Caco-2 (cell line): ENCODE measurements at regions not wholly inside any gene's neighbourhood (a gene's known extent, or its start where the extent isn't known, plus 50 kb on each side); places are given as distances from the start of the nearest gene placed in this dataset.

ENCODE experiments used
- BruUV-seq: library from RNA; stranded (reverse); fragments of 400-500 nt; replicated peaks from 2 replicates; lab custom pipeline; 2021; lab: Mats Ljungman, UMichigan
- CTCF ChIA-PET: fragments of 300-600 bp; sonication (Branson Sonifier 250); formaldehyde crosslinking; loops from one replicate; lab custom pipeline; 2022; ENCODE audit warnings: antibody characterized with exemption; lab: Charles Lee
- POLR2A ChIA-PET: fragments of 300-600 bp; sonication (Branson Sonifier 250); formaldehyde crosslinking; loops from one replicate; lab custom pipeline; 2022; ENCODE audit warnings: antibody characterized with exemption; lab: Charles Lee
- DNase-seq, 2 experiments: peaks; one replicate each; pipeline versions ENCODE4 v3.0.0 to v3.0.0-alpha.2; 2020 to 2022
- H3K27me3 ChIP-seq: replicated peaks from 2 replicates; pipeline ENCODE4 v1.6.0; 2011; ENCODE audit warnings: low read length; ENCODE audit not compliant: control insufficient read depth, insufficient read depth
- H3K36me3 ChIP-seq: 2 replicates; pipeline ENCODE4 v1.5.1; 2011; ENCODE audit warnings: low read length; ENCODE audit not compliant: control insufficient read depth, insufficient read depth
- H3K4me1 ChIP-seq: fragments of 250-450 bp; sonication (Bioruptor Pico); 2 replicates; pipeline ENCODE4 v1.5.1; 2020; ENCODE audit warnings: mild to moderate bottlenecking
- H3K4me3 ChIP-seq: 2 replicates; pipeline ENCODE4 v1.5.1; 2011; ENCODE audit warnings: low read depth, mild to moderate bottlenecking, control low read depth, low read length
- H3K9me3 ChIP-seq: fragments of 250-450 bp; sonication (Bioruptor Pico); 2 replicates; pipeline ENCODE4 v1.5.1; 2020; ENCODE audit warnings: mild to moderate bottlenecking, moderate library complexity
- H3K27ac Mint-ChIP-seq: one replicate; pipeline ENCODE4 v1.8.0; 2022; ENCODE audit warnings: mixed read lengths; ENCODE audit not compliant: unreplicated experiment
- H3K27me3 Mint-ChIP-seq: one replicate; pipeline ENCODE4 v1.8.0; 2022; ENCODE audit warnings: mixed read lengths; ENCODE audit not compliant: insufficient read depth, unreplicated experiment
- H3K36me3 Mint-ChIP-seq: one replicate; pipeline ENCODE4 v1.8.0; 2022; ENCODE audit warnings: mild to moderate bottlenecking, mixed read lengths; ENCODE audit not compliant: insufficient read depth, unreplicated experiment
- H3K4me1 Mint-ChIP-seq: one replicate; pipeline ENCODE4 v1.8.0; 2022; ENCODE audit warnings: low read depth, mixed read lengths; ENCODE audit not compliant: unreplicated experiment
- H3K4me3 Mint-ChIP-seq: one replicate; pipeline ENCODE4 v1.8.0; 2022; ENCODE audit warnings: mild to moderate bottlenecking, moderate library complexity, mixed read lengths; ENCODE audit not compliant: unreplicated experiment
- H3K9me3 Mint-ChIP-seq: one replicate; pipeline ENCODE4 v1.8.0; 2022; ENCODE audit warnings: mixed read lengths; ENCODE audit not compliant: unreplicated experiment
- intact Hi-C: fragments of 100-400 bp; cut with micrococcal nuclease; formaldehyde crosslinking; loops from one replicate; pipeline ENCODE4 v1.10.0; 2022; ENCODE audit not compliant: unreplicated experiment
- TF ChIP-seq, protein P1 (sequence below), 2 experiments: fragments of 200-600 bp in 1 of 2; IDR thresholded peaks; 1 replicate in 1 of 2; 2 replicates in 1 of 2; pipeline versions ENCODE4 v1.5.1 to v1.8.0; 2011 to 2022; ENCODE audit warnings: antibody characterized with exemption in 1 of 2, control low read depth in 1 of 2, inconsistent platforms in 1 of 2, low read depth in 1 of 2, low read length in 1 of 2, mild to moderate bottlenecking in 1 of 2, moderate library complexity in 1 of 2; ENCODE audit not compliant: insufficient read depth in 1 of 2, severe bottlenecking in 1 of 2, unreplicated experiment in 1 of 2

- BruUV-seq: no TSS peak
- H3K27ac Mint-ChIP-seq: no peak overlapping the region
Observed at GRCh38 chr2:103743195-103743594, 981.4 kb downstream of the TMEM182 start.

GRCh38 chr2:103754530-103754929, 992.7 kb downstream of the TMEM182 start:
- peaks cover 4% of the 10 kb centered on the region for H3K27me3 Mint-ChIP-seq
- H3K9me3 ChIP-seq: no peaks in the 10 kb centered on the region
- no peaks in the 10 kb centered on the region for H3K9me3 Mint-ChIP-seq
- POLR2A ChIA-PET: no interaction called here
- H3K27me3 ChIP-seq: no peaks in the 10 kb centered on the region
- no peaks in the 10 kb centered on the region for H3K36me3 ChIP-seq
- BruUV-seq: no TSS peak
- H3K4me1 Mint-ChIP-seq: no peaks in the 10 kb centered on the region
- CTCF ChIA-PET: no interaction called here
- H3K36me3 Mint-ChIP-seq: no peaks in the 10 kb centered on the region
- TF ChIP-seq, protein P1, sequence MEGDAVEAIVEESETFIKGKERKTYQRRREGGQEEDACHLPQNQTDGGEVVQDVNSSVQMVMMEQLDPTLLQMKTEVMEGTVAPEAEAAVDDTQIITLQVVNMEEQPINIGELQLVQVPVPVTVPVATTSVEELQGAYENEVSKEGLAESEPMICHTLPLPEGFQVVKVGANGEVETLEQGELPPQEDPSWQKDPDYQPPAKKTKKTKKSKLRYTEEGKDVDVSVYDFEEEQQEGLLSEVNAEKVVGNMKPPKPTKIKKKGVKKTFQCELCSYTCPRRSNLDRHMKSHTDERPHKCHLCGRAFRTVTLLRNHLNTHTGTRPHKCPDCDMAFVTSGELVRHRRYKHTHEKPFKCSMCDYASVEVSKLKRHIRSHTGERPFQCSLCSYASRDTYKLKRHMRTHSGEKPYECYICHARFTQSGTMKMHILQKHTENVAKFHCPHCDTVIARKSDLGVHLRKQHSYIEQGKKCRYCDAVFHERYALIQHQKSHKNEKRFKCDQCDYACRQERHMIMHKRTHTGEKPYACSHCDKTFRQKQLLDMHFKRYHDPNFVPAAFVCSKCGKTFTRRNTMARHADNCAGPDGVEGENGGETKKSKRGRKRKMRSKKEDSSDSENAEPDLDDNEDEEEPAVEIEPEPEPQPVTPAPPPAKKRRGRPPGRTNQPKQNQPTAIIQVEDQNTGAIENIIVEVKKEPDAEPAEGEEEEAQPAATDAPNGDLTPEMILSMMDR (IDR thresholded peaks at IDR 0.05; ENCODE audit: insufficient read depth in 1 of 2, low read depth in 1 of 2, low read length in 1 of 2, severe bottlenecking in 1 of 2, unreplicated experiment in 1 of 2): no peak
- DNase-seq: no peak
- intact Hi-C loops: no loop called here
- H3K4me3 Mint-ChIP-seq: no peak overlapping the region
- H3K4me1 ChIP-seq: no peaks in the 10 kb centered on the region
- no peak overlapping the region for H3K27ac Mint-ChIP-seq
- no peak overlapping the region for H3K4me3 ChIP-seq

More at GRCh38 chr2:103743195-103743594, 981.4 kb downstream of the TMEM182 start:
- H3K4me1 ChIP-seq: no peaks in the 10 kb centered on the region
- DNase-seq: no peak
- H3K27me3 ChIP-seq: no peaks in the 10 kb centered on the region
- CTCF ChIA-PET: no interaction called here
- Mint-ChIP-seq H3K9me3 (no peaks in the 10 kb centered on the region), H3K27me3 (no peaks in the 10 kb centered on the region), H3K36me3 (no peaks in the 10 kb centered on the region), H3K4me1 (no peaks in the 10 kb centered on the region), H3K4me3 (no peak overlapping the region)
- no peaks in the 10 kb centered on the region for H3K9me3 ChIP-seq
- POLR2A ChIA-PET: no interaction called here
- intact Hi-C loops: no loop called here
- H3K36me3 ChIP-seq: no peaks in the 10 kb centered on the region
- TF ChIP-seq, protein P1 (IDR thresholded peaks at IDR 0.05; ENCODE audit: insufficient read depth in 1 of 2, low read depth in 1 of 2, low read length in 1 of 2, severe bottlenecking in 1 of 2, unreplicated experiment in 1 of 2): no peak
- H3K4me3 ChIP-seq: no peak overlapping the region

DNA sequence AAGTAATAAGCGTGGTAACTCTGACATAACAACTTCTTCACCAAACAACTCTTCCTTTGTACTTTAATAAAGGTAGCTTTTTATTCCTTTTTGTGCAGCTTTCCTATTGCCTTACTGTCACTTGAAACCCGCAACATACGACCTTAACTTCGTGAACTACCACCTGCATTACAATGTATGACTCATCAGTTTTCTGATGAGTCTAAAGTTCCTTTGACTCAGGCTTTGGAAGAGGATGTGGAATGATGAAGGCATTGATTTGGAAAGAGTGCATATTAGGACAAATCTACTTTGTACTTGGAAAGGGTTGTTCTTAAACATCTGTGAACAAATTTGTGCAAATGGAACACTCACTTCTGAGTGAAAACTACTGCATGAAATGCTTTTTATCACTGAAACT, 1012.1 kb downstream of the TMEM182 start:
- H3K9me3 ChIP-seq: 0 out of 2 replicates have a peak, but pooled peaks cover 3% of the 10 kb centered on the region
- Mint-ChIP-seq H3K27me3 (no peaks in the 10 kb centered on the region), H3K27ac (no peak overlapping the region), H3K9me3 (no peaks in the 10 kb centered on the region), H3K4me1 (no peaks in the 10 kb centered on the region), H3K4me3 (no peak overlapping the region), H3K36me3 (no peaks in the 10 kb centered on the region)
- TF ChIP-seq, protein P1 (IDR thresholded peaks at IDR 0.05; ENCODE audit: insufficient read depth in 1 of 2, low read depth in 1 of 2, low read length in 1 of 2, severe bottlenecking in 1 of 2, unreplicated experiment in 1 of 2): no peak
- ChIA-PET POLR2A (no interaction called here), CTCF (no interaction called here)
- no peaks in the 10 kb centered on the region for H3K36me3 ChIP-seq
- H3K4me3 ChIP-seq: no peak overlapping the region
- no peaks in the 10 kb centered on the region for H3K4me1 ChIP-seq
- H3K27me3 ChIP-seq: no peaks in the 10 kb centered on the region
- no peak for DNase-seq
- BruUV-seq: no TSS peak
- intact Hi-C loops: no loop called here
